HCT116 (cell line): ENCODE measurements at regions not wholly inside any gene's neighbourhood (a gene's known extent, or its start where the extent isn't known, plus 50 kb on each side); places are given as distances from the start of the nearest gene placed in this dataset.

Experiments
- JUND ChIP-seq: IDR thresholded peaks from 2 replicates; pipeline ENCODE4 v1.6.1; 2012
- SIN3A ChIP-seq: IDR thresholded peaks from 2 replicates; pipeline ENCODE4 v1.6.1; 2012; ENCODE audit warnings: low read depth

- no peak for TF ChIP-seq JUND
- TF ChIP-seq SIN3A, result no peak
Observed at GRCh38 chr16:22627043-22627442, 116.4 kb downstream of the NPIPB5 start.
